ENCODE measurements at regions not wholly inside any gene's neighbourhood (a gene's known extent, or its start where the extent isn't known, plus 50 kb on each side); places are given as distances from the start of the nearest gene placed in this dataset.

- TF ChIP-seq CTCF (IDR thresholded peaks at IDR 0.05) (no peak), POLR2AphosphoS5 (IDR thresholded peaks at IDR 0.05) (no peak), POLR2A (IDR thresholded peaks at IDR 0.05) (no peak), EP300 (IDR thresholded peaks at IDR 0.05; ENCODE audit: low read depth) (no peak)
These were observed 148.1 kb upstream of the SERPINE2 start for GRCh38 chr2:224187220-224187619.

Data from transverse colon (tissue), 4 donors.